ENCODE measurements at regions not wholly inside any gene's neighbourhood (a gene's known extent, or its start where the extent isn't known, plus 50 kb on each side); places are given as distances from the start of the nearest gene placed in this dataset.
A peak's percentile ranks its signal among the peaks of the same experiment; 100 is the strongest.

DNA sequence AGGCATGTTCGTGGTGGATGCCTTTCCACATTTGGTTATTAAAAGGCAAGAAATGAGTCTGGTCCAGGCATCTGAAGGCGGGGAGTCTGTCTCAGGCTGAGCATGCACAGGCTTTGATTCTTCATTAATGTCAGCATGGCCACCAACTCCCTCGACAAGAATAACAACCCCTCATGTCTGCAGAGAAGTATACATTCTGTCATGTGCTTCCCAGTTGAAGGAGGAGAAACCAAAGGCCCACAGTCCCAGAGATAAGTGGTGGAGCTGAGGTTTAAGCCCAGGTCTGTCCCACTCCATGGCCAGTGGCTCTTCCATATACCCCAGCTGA lies 61.6 kb upstream of the LAPTM5 start:
- H3K27me3 ChIP-seq (ENCODE audit: insufficient read depth, low read length), result no peaks in the 10 kb centered on the region
- H2AFZ ChIP-seq (ENCODE audit: low read depth, low read length), result no peak overlapping the region
- H3K9me3 ChIP-seq (ENCODE audit: low read length), result no peaks in the 10 kb centered on the region
- peaks cover 65% of the 10 kb centered on the region for H3K4me1 ChIP-seq (ENCODE audit: insufficient read depth, low read length)
- H3K36me3 ChIP-seq (ENCODE audit: insufficient read depth, low read length), result no peaks in the 10 kb centered on the region
- H3K4me3 ChIP-seq (ENCODE audit: low read length), result no peak overlapping the region

DNA sequence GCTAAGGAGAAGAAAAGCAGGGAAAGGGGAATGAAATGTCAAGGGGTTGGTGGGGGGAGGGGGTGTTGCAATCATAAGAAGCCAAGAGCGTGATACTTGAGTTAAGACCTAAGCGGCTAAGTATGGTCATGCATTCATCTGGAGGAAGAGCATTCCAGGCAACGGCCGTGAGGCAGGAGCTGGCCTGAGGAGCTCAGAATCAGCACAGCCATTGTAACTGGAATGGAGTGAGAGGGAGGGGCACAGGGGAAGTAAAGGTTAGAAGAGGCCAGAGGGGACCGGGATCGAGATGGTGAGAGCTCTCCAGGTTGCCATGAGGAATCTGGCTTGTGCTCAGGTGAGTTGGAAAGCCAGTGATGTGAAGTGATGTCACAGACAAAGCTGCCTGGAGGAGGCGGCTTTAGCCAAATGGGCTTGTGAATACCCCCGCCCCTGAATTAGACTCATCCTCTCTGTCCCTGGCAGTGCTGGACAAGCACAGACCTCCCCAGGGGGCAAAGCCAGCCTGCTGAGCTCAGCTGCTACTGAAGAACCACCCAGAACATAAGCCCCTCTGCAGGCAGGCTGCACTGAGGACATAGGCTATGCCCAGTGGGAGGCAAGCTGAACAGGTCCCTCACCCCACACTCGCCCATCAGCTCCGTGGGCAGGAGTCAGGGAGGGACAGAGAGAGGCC lies 61.1 kb upstream of the LAPTM5 start:
- peaks cover 60% of the 10 kb centered on the region for H3K4me1 ChIP-seq (ENCODE audit: insufficient read depth, low read length)
- no peaks in the 10 kb centered on the region for H3K27me3 ChIP-seq (ENCODE audit: insufficient read depth, low read length)
- H3K36me3 ChIP-seq (ENCODE audit: insufficient read depth, low read length), result no peaks in the 10 kb centered on the region
- H3K9me3 ChIP-seq (ENCODE audit: low read length), result no peaks in the 10 kb centered on the region
- no peak overlapping the region for H2AFZ ChIP-seq (ENCODE audit: low read depth, low read length)
- no peak overlapping the region for H3K4me3 ChIP-seq (ENCODE audit: low read length)

DNA sequence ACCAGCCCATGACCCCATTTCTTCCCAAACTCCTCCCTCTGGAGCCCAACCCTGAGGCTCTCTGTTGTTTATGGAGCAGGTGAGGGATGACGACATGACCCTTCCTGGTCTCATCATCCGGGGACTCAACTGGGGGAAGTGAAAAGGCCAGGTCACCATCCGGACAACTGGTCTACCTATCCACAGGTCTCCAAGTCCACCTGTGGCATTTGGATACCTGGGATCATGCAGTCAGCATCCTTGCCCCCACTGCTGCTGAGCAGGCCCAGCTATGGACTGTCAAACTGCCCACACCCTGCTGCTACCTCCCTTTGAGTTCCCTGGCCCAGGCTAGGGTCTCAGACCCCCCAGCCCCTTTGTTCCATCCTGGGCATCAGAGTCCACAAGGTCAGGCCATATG lies 60.0 kb upstream of the LAPTM5 start:
- H3K9me3 ChIP-seq (ENCODE audit: low read length), result no peaks in the 10 kb centered on the region
- no peak overlapping the region for H2AFZ ChIP-seq (ENCODE audit: low read depth, low read length)
- peaks cover 53% of the 10 kb centered on the region for H3K4me1 ChIP-seq (ENCODE audit: insufficient read depth, low read length)
- no peaks in the 10 kb centered on the region for H3K27me3 ChIP-seq (ENCODE audit: insufficient read depth, low read length)
- H3K36me3 ChIP-seq (ENCODE audit: insufficient read depth, low read length), result no peaks in the 10 kb centered on the region
- H3K4me3 ChIP-seq (ENCODE audit: low read length), result no peak overlapping the region

DNA sequence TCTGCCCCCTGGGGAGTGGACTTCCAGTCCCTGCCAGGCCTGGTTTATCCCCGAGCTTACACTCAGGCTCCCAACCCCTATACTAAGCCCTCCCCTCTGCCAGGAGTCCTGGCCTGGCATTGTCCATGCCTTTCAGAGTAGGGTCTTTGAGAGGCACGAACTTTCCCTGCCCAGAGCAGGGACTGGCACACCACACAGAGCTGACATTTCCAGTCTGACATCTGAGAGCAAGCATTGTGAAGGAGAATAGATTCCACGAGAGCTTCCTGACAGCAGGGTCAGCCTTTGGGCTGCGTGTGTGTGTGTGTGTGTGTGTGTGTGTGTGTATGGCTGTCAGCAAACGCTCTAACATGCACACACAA lies 59.5 kb upstream of the LAPTM5 start:
- Histone ChIP-seq H3K4me1 (ENCODE audit: insufficient read depth, low read length) (peaks cover 55% of the 10 kb centered on the region), H3K27me3 (ENCODE audit: insufficient read depth, low read length) (no peaks in the 10 kb centered on the region)

DNA sequence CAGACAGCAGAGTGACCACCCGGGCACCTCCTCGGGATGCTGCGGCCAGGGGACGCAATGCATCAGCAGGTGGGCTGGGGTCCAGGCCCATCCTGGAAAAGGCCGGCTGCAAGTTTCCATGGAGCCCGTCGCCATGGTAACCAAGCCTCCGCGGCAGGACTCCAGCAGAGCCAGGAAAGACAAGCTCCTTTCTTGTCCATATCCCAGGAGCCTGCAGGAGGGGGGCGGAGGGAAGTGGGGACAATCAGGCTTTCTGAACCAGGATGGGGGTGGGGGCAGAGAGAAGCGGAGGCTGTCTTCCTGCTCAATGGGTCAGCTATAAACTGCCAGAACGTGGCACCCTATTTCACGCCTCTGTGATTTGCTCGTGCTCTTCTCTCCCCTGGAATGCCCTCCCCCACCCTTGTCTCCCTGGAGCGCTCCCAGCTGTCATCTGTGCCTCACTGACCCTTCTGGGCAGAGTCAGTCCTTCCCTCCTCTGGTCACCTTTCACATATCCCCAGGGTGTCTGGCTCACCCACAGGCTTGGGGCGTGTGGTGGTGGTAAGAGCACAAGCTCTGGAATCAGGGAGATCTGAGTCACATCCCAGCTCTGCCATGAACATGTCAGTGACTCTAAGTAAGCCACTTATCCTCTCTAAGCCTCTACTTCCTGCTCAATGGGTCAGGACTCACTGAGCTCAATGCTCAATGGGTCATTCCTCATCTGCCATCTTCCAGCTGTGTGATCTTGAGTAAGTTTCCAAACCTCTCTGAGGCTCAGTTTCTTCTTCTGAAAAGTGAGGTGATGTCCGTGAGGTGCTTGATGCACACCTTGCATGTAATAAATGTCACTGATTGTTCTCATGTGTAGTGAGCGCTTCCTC lies 58.9 kb upstream of the LAPTM5 start:
- Histone ChIP-seq H3K27me3 (ENCODE audit: insufficient read depth, low read length) (no peaks in the 10 kb centered on the region), H3K36me3 (ENCODE audit: insufficient read depth, low read length) (no peaks in the 10 kb centered on the region), H3K4me1 (ENCODE audit: insufficient read depth, low read length) (peaks cover 59% of the 10 kb centered on the region), H3K4me3 (ENCODE audit: low read length) (peak overlapping the region; percentile 1), H2AFZ (ENCODE audit: low read depth, low read length) (no peak overlapping the region), H3K9me3 (ENCODE audit: low read length) (no peaks in the 10 kb centered on the region)

More for the DNA sequence above, 59.5 kb upstream of the LAPTM5 start:
- H3K36me3 ChIP-seq (ENCODE audit: insufficient read depth, low read length), result no peaks in the 10 kb centered on the region
- no peaks in the 10 kb centered on the region for H3K9me3 ChIP-seq (ENCODE audit: low read length)
- no peak overlapping the region for H2AFZ ChIP-seq (ENCODE audit: low read depth, low read length)
- H3K4me3 ChIP-seq (ENCODE audit: low read length), result no peak overlapping the region

DNA sequence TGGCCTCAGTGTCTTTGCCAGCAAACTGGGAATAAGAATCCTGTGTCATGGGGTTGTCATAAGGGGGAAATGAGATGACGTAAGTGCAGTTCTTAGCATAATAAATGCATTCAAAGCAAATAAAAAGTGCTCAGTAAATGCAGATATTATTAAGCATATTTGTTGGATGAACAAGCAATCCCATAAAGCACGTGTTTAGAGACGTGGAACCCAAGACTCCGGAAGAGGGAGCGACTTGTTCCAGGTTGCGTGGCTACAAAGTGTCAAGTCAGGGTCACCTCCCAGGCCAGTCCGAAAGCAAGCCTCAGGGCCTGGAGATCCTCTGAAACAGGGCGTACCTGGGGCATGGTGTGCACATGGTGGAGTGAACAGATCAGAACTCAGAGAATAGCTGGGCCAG lies 58.0 kb upstream of the LAPTM5 start:
- Histone ChIP-seq H3K4me3 (ENCODE audit: low read length) (no peak overlapping the region), H3K36me3 (ENCODE audit: insufficient read depth, low read length) (no peaks in the 10 kb centered on the region), H3K27me3 (ENCODE audit: insufficient read depth, low read length) (no peaks in the 10 kb centered on the region), H3K4me1 (ENCODE audit: insufficient read depth, low read length) (peaks cover 62% of the 10 kb centered on the region), H2AFZ (ENCODE audit: low read depth, low read length) (no peak overlapping the region), H3K9me3 (ENCODE audit: low read length) (no peaks in the 10 kb centered on the region)

DNA sequence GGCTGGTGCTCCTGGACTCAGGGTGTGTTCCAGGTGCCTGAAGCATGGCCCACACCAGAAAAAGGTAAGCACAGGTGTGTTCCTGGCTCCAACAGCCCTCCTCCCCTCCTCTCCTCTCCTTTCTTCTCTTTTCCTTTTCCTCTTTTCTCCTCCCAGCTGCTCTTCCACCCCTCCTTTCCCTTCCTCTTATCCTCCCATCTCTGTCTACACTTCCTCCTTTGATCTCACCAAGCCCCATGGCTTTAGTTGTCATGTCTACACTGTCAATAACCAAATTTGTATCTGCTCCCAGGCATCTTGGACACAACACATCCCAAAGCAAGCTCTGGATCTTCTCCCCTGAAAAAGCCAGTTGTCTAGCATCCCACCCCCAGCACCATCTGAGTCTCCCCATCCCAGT lies 56.7 kb upstream of the LAPTM5 start:
- no peak overlapping the region for H3K4me3 ChIP-seq (ENCODE audit: low read length)
- no peaks in the 10 kb centered on the region for H3K27me3 ChIP-seq (ENCODE audit: insufficient read depth, low read length)
- no peaks in the 10 kb centered on the region for H3K9me3 ChIP-seq (ENCODE audit: low read length)
- H3K36me3 ChIP-seq (ENCODE audit: insufficient read depth, low read length), result no peaks in the 10 kb centered on the region
- no peak overlapping the region for H2AFZ ChIP-seq (ENCODE audit: low read depth, low read length)
- peaks cover 65% of the 10 kb centered on the region for H3K4me1 ChIP-seq (ENCODE audit: insufficient read depth, low read length)

DNA sequence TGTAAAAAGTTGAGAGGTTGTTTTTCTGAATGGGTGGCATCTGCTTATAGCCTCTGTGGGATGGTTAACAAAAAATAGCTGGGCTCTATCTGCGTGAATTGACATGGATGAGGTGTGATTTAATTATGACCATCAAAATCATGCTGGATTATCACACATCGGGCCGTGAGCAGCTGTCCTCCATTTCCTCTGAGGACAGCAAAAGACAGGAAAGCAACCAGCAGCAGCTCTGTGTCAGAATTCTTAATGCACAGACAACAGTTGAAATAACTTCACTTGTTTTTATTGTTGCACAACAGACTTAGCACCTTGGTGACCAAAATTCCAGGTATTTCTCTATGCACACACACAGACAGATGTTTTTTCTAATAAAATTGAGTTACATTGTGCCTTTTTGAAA lies 54.5 kb upstream of the LAPTM5 start:
- Histone ChIP-seq H3K27me3 (ENCODE audit: insufficient read depth, low read length) (no peaks in the 10 kb centered on the region), H3K4me1 (ENCODE audit: insufficient read depth, low read length) (peaks cover 60% of the 10 kb centered on the region), H3K9me3 (ENCODE audit: low read length) (no peaks in the 10 kb centered on the region), H2AFZ (ENCODE audit: low read depth, low read length) (no peak overlapping the region), H3K4me3 (ENCODE audit: low read length) (no peak overlapping the region), H3K36me3 (ENCODE audit: insufficient read depth, low read length) (no peaks in the 10 kb centered on the region)

DNA sequence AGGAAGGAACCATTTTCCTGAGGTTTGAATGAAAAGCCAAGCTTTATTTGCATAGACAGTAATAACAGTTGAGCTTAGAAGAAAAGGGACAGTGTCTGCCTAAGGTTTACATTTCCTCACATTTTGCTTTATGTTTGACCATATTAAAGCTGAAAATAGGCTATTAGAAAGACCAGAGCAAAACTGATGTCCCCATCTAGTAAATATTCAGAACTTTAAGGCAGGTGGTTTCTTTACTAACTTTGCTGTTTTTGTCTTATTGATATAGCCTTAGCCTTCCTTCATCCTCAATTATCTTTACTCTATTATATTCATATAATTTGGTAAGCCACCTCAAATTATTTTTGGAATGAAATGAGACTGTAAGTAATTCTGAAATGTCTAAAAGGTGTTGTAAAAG lies 53.6 kb upstream of the LAPTM5 start:
- peaks cover 53% of the 10 kb centered on the region for H3K4me1 ChIP-seq (ENCODE audit: insufficient read depth, low read length)

DNA sequence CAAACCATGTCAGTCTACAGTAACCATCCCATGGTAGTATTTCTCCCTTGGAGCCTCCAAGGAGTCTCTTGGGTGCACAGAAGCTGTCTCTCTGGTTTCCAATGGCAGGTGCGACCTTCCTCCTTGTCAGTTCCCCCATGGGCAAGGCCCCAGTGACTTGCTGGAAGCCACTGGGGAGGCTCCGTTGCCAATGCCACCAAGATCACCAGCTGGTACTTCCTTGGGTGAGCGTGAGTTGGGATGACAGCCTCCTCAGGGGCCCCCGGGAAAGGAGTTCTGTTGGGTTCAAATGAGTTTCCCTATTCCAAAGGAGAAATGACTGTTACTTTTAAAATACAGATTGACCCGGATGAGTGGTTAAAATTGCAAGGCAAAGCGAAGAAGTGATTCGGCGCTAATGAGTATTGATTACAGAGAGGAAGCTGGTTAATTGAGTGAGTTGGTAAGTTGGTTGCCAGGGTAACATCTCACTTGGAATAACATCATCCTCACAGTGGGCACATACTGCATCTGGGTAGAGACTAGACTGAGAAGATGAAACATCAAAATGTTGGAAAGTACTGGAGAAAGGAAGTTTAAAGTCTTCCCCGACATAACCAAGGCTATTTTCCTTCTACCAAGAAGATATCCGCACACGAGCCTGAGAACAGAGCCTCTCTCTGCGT lies 53.0 kb upstream of the LAPTM5 start:
- H3K4me1 ChIP-seq (ENCODE audit: insufficient read depth, low read length), result peaks cover 54% of the 10 kb centered on the region
- H3K36me3 ChIP-seq (ENCODE audit: insufficient read depth, low read length), result no peaks in the 10 kb centered on the region
- no peaks in the 10 kb centered on the region for H3K9me3 ChIP-seq (ENCODE audit: low read length)
- H3K27me3 ChIP-seq (ENCODE audit: insufficient read depth, low read length), result no peaks in the 10 kb centered on the region
- H2AFZ ChIP-seq (ENCODE audit: low read depth, low read length), result no peak overlapping the region
- H3K4me3 ChIP-seq (ENCODE audit: low read length), result no peak overlapping the region

More for the DNA sequence above, 53.6 kb upstream of the LAPTM5 start:
- H3K27me3 ChIP-seq (ENCODE audit: insufficient read depth, low read length), result no peaks in the 10 kb centered on the region
- H3K9me3 ChIP-seq (ENCODE audit: low read length), result no peaks in the 10 kb centered on the region
- no peak overlapping the region for H3K4me3 ChIP-seq (ENCODE audit: low read length)
- no peaks in the 10 kb centered on the region for H3K36me3 ChIP-seq (ENCODE audit: insufficient read depth, low read length)
- H2AFZ ChIP-seq (ENCODE audit: low read depth, low read length), result no peak overlapping the region

DNA sequence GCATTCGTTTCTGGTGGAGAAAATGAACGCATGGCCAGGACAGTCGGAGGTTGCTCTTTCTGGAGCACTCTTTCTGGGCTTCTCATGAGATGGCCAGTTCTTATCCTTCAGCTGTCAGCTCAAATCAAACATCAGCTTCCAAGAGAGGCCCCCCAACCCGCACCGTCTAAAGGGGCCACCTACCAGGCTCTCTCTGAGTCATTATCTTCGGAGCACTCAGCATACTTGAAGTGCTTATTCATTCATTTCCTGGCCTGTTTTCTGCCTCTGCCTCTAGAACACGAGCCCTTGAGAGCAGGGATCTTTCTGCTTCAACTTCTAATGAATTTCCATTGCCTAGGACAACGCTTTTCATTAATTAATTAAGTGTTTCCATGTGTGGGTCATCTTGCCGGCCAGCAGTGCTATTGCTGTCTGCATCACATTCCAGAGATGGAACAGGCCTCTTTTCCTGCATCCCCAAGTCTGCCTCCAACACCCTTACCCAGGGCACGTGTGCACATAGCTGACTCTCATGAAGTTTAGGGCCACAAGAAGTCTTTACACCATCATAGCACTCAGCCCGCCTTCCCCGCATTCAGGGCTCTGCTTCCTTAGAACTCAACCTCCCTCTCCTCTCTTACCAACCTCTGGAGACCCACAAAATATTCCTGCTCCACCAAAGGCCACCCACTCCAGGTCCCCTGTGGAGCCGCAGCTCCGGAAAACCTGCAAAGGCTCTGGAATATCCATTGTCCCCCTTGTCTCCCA lies 52.1 kb upstream of the LAPTM5 start:
- Histone ChIP-seq H3K27me3 (ENCODE audit: insufficient read depth, low read length) (no peaks in the 10 kb centered on the region), H3K4me1 (ENCODE audit: insufficient read depth, low read length) (peaks cover 54% of the 10 kb centered on the region), H3K4me3 (ENCODE audit: low read length) (no peak overlapping the region), H3K9me3 (ENCODE audit: low read length) (no peaks in the 10 kb centered on the region), H3K36me3 (ENCODE audit: insufficient read depth, low read length) (no peaks in the 10 kb centered on the region), H2AFZ (ENCODE audit: low read depth, low read length) (peak overlapping the region; percentile 23)

DNA sequence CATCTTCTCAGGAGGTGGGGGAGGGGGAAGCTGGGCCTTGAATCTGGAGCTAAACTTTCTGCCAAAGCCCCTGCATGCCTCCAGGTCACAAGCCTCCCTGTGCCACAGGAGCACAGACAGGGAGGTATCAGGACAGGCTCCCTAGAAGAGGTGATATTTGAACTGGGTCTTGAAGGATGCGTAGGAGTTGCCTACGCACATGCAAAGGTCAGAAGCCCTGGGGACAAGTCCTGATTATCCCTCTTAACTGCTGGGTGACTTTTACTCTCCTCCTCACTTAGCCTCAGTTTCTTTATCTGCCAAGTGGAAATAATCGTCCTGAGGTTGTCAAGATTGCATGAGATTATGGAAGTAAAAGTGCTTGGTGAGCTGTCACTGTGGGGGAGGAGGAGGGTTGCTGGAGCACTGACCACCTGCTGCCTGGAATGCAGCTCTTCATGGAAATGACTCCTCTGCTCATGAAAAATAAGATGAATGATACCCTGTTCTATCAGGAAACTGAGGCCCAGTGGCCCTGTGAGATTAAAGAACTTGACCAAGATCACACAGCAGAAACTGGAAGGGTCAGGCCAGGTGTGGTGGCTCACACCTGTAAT lies 50.6 kb upstream of the LAPTM5 start:
- H3K36me3 ChIP-seq (ENCODE audit: insufficient read depth, low read length), result no peaks in the 10 kb centered on the region
- H3K27me3 ChIP-seq (ENCODE audit: insufficient read depth, low read length), result no peaks in the 10 kb centered on the region
- H3K9me3 ChIP-seq (ENCODE audit: low read length), result no peaks in the 10 kb centered on the region
- H3K4me3 ChIP-seq (ENCODE audit: low read length), result no peak overlapping the region
- peaks cover 68% of the 10 kb centered on the region for H3K4me1 ChIP-seq (ENCODE audit: insufficient read depth, low read length)
- H2AFZ ChIP-seq (ENCODE audit: low read depth, low read length), result no peak overlapping the region
